HFFc6 (cell line): ENCODE measurements at regions not wholly inside any gene's neighbourhood (a gene's known extent, or its start where the extent isn't known, plus 50 kb on each side); places are given as distances from the start of the nearest gene placed in this dataset.

Source experiments
- DNase-seq: peaks from one replicate; pipeline ENCODE4 v3.0.0-alpha.2; 2018
- H3K27ac Mint-ChIP-seq: 2 replicates; pipeline ENCODE4 v1.8.0; 2020; ENCODE audit warnings: mild to moderate bottlenecking, mixed read lengths
- H3K27me3 Mint-ChIP-seq: 2 replicates; pipeline ENCODE4 v1.8.0; 2021; ENCODE audit warnings: mild to moderate bottlenecking, moderate library complexity, mixed read lengths; ENCODE audit not compliant: insufficient read depth
- H3K36me3 Mint-ChIP-seq: 2 replicates; pipeline ENCODE4 v1.8.0; 2021; ENCODE audit warnings: low read depth, mixed read lengths
- H3K4me1 Mint-ChIP-seq: 2 replicates; pipeline ENCODE4 v1.8.0; 2020; ENCODE audit warnings: low read depth, mixed read lengths
- H3K4me3 Mint-ChIP-seq: 2 replicates; pipeline ENCODE4 v1.8.0; 2020; ENCODE audit warnings: mild to moderate bottlenecking, moderate library complexity, mixed read lengths
- H3K9me3 Mint-ChIP-seq: 2 replicates; pipeline ENCODE4 v1.8.0; 2020; ENCODE audit warnings: mild to moderate bottlenecking, mixed read lengths
- TF ChIP-seq, protein P1 (sequence below): fragments of 200-600 bp; sonication (generic); IDR thresholded peaks from 2 replicates; pipeline ENCODE4 v1.5.0; 2021; ENCODE audit warnings: antibody characterized with exemption, mild to moderate bottlenecking

DNA sequence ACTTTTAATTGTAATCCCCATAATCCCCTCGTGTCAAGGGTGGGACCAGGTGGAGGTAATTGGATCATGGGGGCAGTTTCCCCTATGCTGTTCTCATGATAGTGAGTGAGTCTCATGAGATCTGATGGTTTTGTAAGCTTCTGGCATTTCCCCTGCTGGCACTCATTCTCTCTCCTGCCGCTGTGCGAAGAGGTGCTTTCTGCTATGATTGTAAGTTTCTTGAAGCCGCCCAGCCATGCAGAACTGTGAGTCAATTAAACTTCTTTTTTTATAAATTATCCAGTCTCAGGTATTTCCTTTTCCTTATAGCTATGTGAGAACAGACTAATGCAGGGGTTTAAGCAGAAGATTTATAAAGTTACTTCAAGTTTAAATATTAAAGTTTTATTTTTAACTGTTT is 655.2 kb downstream of the EPHA4 start:
- TF ChIP-seq, protein P1, sequence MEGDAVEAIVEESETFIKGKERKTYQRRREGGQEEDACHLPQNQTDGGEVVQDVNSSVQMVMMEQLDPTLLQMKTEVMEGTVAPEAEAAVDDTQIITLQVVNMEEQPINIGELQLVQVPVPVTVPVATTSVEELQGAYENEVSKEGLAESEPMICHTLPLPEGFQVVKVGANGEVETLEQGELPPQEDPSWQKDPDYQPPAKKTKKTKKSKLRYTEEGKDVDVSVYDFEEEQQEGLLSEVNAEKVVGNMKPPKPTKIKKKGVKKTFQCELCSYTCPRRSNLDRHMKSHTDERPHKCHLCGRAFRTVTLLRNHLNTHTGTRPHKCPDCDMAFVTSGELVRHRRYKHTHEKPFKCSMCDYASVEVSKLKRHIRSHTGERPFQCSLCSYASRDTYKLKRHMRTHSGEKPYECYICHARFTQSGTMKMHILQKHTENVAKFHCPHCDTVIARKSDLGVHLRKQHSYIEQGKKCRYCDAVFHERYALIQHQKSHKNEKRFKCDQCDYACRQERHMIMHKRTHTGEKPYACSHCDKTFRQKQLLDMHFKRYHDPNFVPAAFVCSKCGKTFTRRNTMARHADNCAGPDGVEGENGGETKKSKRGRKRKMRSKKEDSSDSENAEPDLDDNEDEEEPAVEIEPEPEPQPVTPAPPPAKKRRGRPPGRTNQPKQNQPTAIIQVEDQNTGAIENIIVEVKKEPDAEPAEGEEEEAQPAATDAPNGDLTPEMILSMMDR, result no peak
- no peaks in the 10 kb centered on the region for H3K4me1 Mint-ChIP-seq
- no peaks in the 10 kb centered on the region; the same call in 1 of the 2 replicates for H3K9me3 Mint-ChIP-seq
- no peaks in the 10 kb centered on the region for H3K27me3 Mint-ChIP-seq
- H3K4me3 Mint-ChIP-seq, result no peak overlapping the region
- H3K36me3 Mint-ChIP-seq, result no peaks in the 10 kb centered on the region
- DNase-seq, result no peak
- H3K27ac Mint-ChIP-seq, result no peak overlapping the region

DNA sequence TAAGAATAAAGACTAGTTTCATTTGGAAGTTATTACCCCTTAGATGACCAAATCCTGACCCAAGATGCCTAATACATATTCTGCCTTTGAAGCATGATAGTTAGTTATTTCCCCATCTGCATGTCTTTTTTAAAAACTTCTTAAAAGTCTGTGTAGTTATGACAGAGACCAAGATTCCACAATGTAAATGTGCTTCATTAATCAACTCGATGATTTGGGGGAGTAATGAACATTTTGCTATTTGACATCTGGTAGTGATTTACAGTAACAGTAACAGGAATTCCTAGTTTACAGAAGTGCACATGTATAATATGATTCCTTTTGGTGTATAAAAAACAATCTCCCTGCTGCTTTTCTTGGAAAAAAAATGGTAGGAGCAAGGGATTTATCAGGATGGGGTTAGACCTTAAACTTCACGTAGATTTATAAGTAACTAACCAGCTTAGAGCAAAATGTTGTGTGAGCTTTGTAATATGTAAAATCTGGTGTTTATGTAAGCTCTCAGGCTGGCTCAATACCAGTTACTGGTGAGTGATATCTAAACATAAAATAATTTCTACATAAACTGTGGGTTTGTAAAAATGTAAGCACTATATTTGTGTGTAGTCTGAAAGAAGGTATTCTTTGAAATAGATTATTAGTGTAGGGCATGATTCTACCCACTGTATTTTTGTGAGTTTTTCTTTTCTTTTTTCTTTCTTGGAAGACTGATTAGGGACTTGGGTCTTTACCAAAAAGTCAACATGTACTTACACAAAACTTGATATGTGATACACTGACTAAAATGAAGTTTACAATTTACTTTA is 641.6 kb downstream of the EPHA4 start:
- no peak overlapping the region for H3K27ac Mint-ChIP-seq

DNA sequence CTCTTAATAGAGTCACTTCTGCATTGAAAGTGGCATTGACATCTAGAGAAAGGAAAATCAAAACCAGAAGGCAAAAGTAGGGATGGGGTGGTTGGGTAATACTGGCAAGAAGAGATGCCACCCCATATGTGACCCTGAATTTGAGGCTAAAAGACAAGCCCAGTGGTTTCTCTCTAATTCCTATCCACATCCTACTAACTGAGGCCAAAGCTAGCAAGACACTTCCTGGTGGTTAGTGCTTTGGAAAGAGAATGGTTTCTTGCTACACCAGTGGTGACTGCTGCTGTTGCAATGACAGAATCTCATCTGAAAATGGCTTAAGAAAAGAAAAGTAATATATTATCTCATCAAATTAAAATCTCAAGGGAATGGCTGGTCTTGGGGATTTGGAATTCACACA is 640.6 kb downstream of the EPHA4 start:
- H3K9me3 Mint-ChIP-seq, result peaks cover 17% of the 10 kb centered on the region
- no peak overlapping the region for H3K27ac Mint-ChIP-seq
- H3K36me3 Mint-ChIP-seq, result peaks cover 16% of the 10 kb centered on the region
- no peak overlapping the region for H3K4me3 Mint-ChIP-seq
- TF ChIP-seq, protein P1, result no peak
- H3K27me3 Mint-ChIP-seq, result no peaks in the 10 kb centered on the region
- DNase-seq, result no peak
- no peaks in the 10 kb centered on the region for H3K4me1 Mint-ChIP-seq

More for the DNA sequence above, 641.6 kb downstream of the EPHA4 start:
- no peak overlapping the region for H3K4me3 Mint-ChIP-seq
- DNase-seq, result no peak
- H3K36me3 Mint-ChIP-seq, result peaks cover 17% of the 10 kb centered on the region
- H3K9me3 Mint-ChIP-seq, result peaks cover 27% of the 10 kb centered on the region
- H3K4me1 Mint-ChIP-seq, result no peaks in the 10 kb centered on the region
- TF ChIP-seq, protein P1, result no peak
- H3K27me3 Mint-ChIP-seq, result no peaks in the 10 kb centered on the region

DNA sequence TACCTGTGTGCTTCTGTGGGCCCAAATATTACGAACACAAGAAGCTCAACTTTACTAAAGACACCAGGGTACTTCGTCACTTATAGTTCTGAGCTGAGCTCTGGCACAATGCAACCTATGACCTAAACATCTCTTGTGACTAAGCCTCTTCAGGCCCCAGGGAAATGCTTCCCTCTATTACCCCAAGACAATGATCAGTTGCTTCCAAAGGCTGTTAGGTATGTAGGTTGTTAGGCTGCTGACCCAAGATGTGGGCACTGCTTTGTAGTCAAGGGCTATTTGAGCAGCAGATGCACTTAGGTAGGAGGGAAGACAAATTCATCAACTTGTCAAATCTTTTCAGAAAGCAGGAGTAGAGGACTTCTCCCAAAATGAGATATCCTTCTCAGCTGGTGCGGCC is 640.1 kb downstream of the EPHA4 start:
- Mint-ChIP-seq H3K27me3 (no peaks in the 10 kb centered on the region), H3K4me1 (no peaks in the 10 kb centered on the region), H3K4me3 (no peak overlapping the region), H3K36me3 (peaks cover 10% of the 10 kb centered on the region), H3K9me3 (peaks cover 12% of the 10 kb centered on the region), H3K27ac (no peak overlapping the region)
- no peak for DNase-seq
- TF ChIP-seq, protein P1, result no peak

DNA sequence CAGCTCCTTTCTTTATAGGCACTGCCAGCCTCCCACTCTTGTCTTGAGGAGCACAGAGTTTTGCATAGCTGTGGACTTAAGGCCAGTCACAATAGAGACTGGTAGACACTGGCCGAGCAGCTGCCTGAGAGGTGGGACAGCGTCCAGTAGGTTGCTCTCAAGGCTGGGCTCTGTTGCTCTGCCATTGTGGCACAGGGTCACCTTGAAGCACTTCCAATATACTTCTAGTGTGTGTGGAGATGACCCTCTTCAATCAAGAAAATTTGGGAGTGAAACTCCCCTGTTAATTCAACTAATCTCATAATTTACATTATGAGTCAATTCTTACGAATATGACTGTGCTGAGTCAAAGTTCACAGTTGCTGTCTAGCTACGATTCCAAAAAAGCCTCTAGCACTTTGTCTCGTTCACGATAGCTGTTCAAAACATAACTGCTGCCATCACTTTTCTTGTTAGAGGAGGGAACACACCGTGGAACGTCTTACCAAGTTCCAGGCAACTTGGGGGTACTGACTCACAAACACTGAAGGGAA is 636.2 kb downstream of the EPHA4 start:
- TF ChIP-seq, protein P1, result no peak
- no peak for DNase-seq
- H3K4me1 Mint-ChIP-seq, result no peaks in the 10 kb centered on the region

More for the DNA sequence above, 636.2 kb downstream of the EPHA4 start:
- Mint-ChIP-seq H3K9me3 (no peaks in the 10 kb centered on the region), H3K27me3 (peaks cover 2% of the 10 kb centered on the region; the same call in 1 of the 2 replicates), H3K4me3 (no peak overlapping the region), H3K36me3 (no peaks in the 10 kb centered on the region), H3K27ac (no peak overlapping the region)
